Mesothelial cell of epicardium (in vitro differentiated cells): ENCODE measurements at regions not wholly inside any gene's neighbourhood (a gene's known extent, or its start where the extent isn't known, plus 50 kb on each side); places are given as distances from the start of the nearest gene placed in this dataset.

Source experiments
- DNase-seq, 2 experiments: peaks; one replicate each; pipeline ENCODE4 v3.0.0; 2021; ENCODE audit warnings: low spot score in 2 of 2; ENCODE audit not compliant: unreplicated experiment in 2 of 2
- H3K27ac Mint-ChIP-seq: 2 replicates; pipeline ENCODE4 v1.8.0; 2021; ENCODE audit warnings: mixed read lengths
- H3K27me3 Mint-ChIP-seq: 2 replicates; pipeline ENCODE4 v1.8.0; 2021; ENCODE audit warnings: low read depth, mixed read lengths
- H3K36me3 Mint-ChIP-seq: 2 replicates; pipeline ENCODE4 v1.8.0; 2021; ENCODE audit warnings: mixed read lengths
- H3K4me1 Mint-ChIP-seq: 2 replicates; pipeline ENCODE4 v1.8.0; 2021; ENCODE audit warnings: mixed read lengths
- H3K4me3 Mint-ChIP-seq: 2 replicates; pipeline ENCODE4 v1.8.0; 2021; ENCODE audit warnings: mild to moderate bottlenecking, moderate library complexity, mixed read lengths
- H3K9me3 Mint-ChIP-seq: 2 replicates; pipeline ENCODE4 v1.8.0; 2021; ENCODE audit warnings: mixed read lengths
- CTCF ChIP-seq: fragments of 200-600 bp; sonication (generic); IDR thresholded peaks from one replicate; pipeline ENCODE4 v1.5.0; 2021; ENCODE audit warnings: antibody characterized with exemption; ENCODE audit not compliant: unreplicated experiment

DNA sequence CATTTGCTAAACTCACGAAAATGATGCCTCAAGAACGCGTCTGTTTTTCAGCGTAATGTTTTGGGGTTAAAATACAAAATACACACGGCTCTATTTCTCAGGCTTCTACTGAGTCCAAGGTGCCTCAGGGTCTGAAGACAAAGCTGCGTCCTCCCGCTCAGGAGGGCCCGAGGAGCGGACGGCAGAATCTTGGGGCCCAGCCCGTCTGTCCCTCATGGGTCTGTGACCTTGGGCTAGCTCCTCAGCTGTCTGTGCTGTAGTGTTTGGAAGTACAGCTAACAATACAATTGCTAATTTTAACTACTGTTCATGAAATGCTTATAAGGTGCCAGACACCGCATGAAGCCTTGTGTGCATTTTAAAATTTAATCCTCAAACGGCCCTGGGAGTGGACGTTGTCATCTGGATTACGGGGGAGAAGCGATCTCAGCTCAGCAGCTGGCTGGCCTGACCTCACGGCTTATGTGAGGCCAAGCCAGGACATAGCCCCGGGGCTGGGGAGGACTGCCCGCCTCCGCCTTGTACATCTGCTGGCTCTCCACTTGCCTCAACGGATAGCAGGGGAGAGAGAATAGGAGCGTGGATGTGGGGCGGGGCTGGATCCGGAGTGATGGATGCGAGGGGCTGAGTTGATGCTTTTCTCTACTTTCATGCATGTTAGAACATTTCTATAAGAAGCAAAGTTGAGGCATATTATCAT lies 357.4 kb downstream of the GLRX3 start:
- Mint-ChIP-seq H3K9me3 (no peaks in the 10 kb centered on the region), H3K4me3 (no peak overlapping the region), H3K27me3 (no peaks in the 10 kb centered on the region), H3K36me3 (no peaks in the 10 kb centered on the region), H3K4me1 (peaks cover 23% of the 10 kb centered on the region), H3K27ac (no peak overlapping the region)
- DNase-seq, result no peak
- no peak for TF ChIP-seq CTCF

GRCh38 chr10:130495116-130495862 lies 359.1 kb downstream of the GLRX3 start:
- Mint-ChIP-seq H3K27me3 (peaks cover 3% of the 10 kb centered on the region), H3K9me3 (no peaks in the 10 kb centered on the region), H3K36me3 (no peaks in the 10 kb centered on the region), H3K27ac (no peak overlapping the region), H3K4me3 (no peak overlapping the region), H3K4me1 (peaks cover 17% of the 10 kb centered on the region)
- no peak for TF ChIP-seq CTCF
- no peak for DNase-seq

GRCh38 chr10:130495891-130496636 lies 359.9 kb downstream of the GLRX3 start:
- Mint-ChIP-seq H3K4me3 (no peak overlapping the region), H3K27ac (no peak overlapping the region), H3K9me3 (no peaks in the 10 kb centered on the region), H3K36me3 (no peaks in the 10 kb centered on the region), H3K4me1 (peaks cover 9% of the 10 kb centered on the region), H3K27me3 (peaks cover 6% of the 10 kb centered on the region)
- no peak for DNase-seq
- no peak for TF ChIP-seq CTCF

- peak in 1 of 2 experiments; percentile 29 for DNase-seq
Measured at GRCh38 chr10:130497056-130498010, 361.1 kb downstream of the GLRX3 start.

More at GRCh38 chr10:130497056-130498010, 361.1 kb downstream of the GLRX3 start:
- peaks cover 10% of the 10 kb centered on the region for H3K27me3 Mint-ChIP-seq
- no peak overlapping the region for H3K4me3 Mint-ChIP-seq
- TF ChIP-seq CTCF, result no peak
- H3K36me3 Mint-ChIP-seq, result no peaks in the 10 kb centered on the region
- no peak overlapping the region for H3K27ac Mint-ChIP-seq
- no peaks in the 10 kb centered on the region for H3K4me1 Mint-ChIP-seq
- no peaks in the 10 kb centered on the region for H3K9me3 Mint-ChIP-seq
